Body of pancreas (tissue), 4 donors: ENCODE measurements at regions not wholly inside any gene's neighbourhood (a gene's known extent, or its start where the extent isn't known, plus 50 kb on each side); places are given as distances from the start of the nearest gene placed in this dataset.

Source experiments
- CTCF ChIP-seq, 7 experiments: fragments of 450-650 bp in 4 of 7; fragments of 200-600 bp in 3 of 7; sonication (generic) in 3 of 7; IDR thresholded peaks; one replicate each; pipeline ENCODE4 v1.5.1; 2016 to 2019; ENCODE audit warnings: antibody characterized with exemption in 7 of 7
- POLR2A ChIP-seq, 3 donors: fragments of 450-650 bp; IDR thresholded peaks; one replicate each; pipeline ENCODE4 v1.6.1; 2016; ENCODE audit warnings: antibody characterized with exemption in 3 of 3, mild to moderate bottlenecking in 2 of 3

GRCh38 chr7:4550117-4550516, 132.0 kb upstream of the FOXK1 start:
- TF ChIP-seq CTCF (IDR thresholded peaks at IDR 0.05) (no peak), POLR2A (IDR thresholded peaks at IDR 0.05) (no peak)
